Liver (tissue), 8 donors: ENCODE measurements at regions not wholly inside any gene's neighbourhood (a gene's known extent, or its start where the extent isn't known, plus 50 kb on each side); places are given as distances from the start of the nearest gene placed in this dataset.

Experiments used
- DNase-seq: peaks from one replicate; pipeline ENCODE4 v3.0.0-alpha.2; 2017; ENCODE audit warnings: low spot score
- H3K27ac ChIP-seq, 2 donors: one replicate each; pipeline ENCODE4 v1.7.0; 2013; ENCODE audit warnings: inconsistent platforms in 2 of 2, low read length in 2 of 2, control low read depth in 1 of 2, low read depth in 1 of 2, mild to moderate bottlenecking in 1 of 2
- H3K27me3 ChIP-seq, 4 donors: one replicate each; pipeline versions ENCODE4 v1.6.1 to v1.7.0; 2013; ENCODE audit warnings: low read length in 3 of 4, inconsistent platforms in 1 of 4, mild to moderate bottlenecking in 1 of 4, moderate library complexity in 1 of 4; ENCODE audit not compliant: control insufficient read depth in 4 of 4, insufficient read depth in 4 of 4
- H3K36me3 ChIP-seq, 4 donors: one replicate each; pipeline versions ENCODE4 v1.6.1 to v1.7.0; 2013; ENCODE audit warnings: low read length in 3 of 4, mild to moderate bottlenecking in 3 of 4, low read depth in 1 of 4, moderate library complexity in 1 of 4; ENCODE audit not compliant: control insufficient read depth in 4 of 4, insufficient read depth in 3 of 4
- H3K4me1 ChIP-seq, 4 donors: one replicate each; pipeline versions ENCODE4 v1.6.1 to v1.7.0; 2013; ENCODE audit warnings: low read length in 3 of 4, mild to moderate bottlenecking in 3 of 4, moderate library complexity in 1 of 4; ENCODE audit not compliant: control insufficient read depth in 4 of 4, insufficient read depth in 4 of 4
- H3K4me3 ChIP-seq, 3 donors: one replicate each; pipeline versions ENCODE4 v1.6.1 to v1.7.0; 2013; ENCODE audit warnings: low read length in 3 of 3, control low read depth in 1 of 3, low read depth in 1 of 3, mild to moderate bottlenecking in 1 of 3
- H3K9ac ChIP-seq, 2 donors: one replicate each; pipeline ENCODE4 v1.7.0; 2013; ENCODE audit warnings: low read length in 2 of 2, mild to moderate bottlenecking in 2 of 2, moderate library complexity in 2 of 2, control low read depth in 1 of 2, low read depth in 1 of 2
- H3K9me3 ChIP-seq, 4 donors: one replicate each; pipeline versions ENCODE4 v1.6.1 to v1.7.0; 2013; ENCODE audit warnings: low read length in 3 of 4; ENCODE audit not compliant: control insufficient read depth in 4 of 4
- EGR1 ChIP-seq, 2 donors: IDR thresholded peaks; 2 replicates each; pipeline ENCODE4 v1.6.1; 2016 to 2018; ENCODE audit warnings: antibody characterized with exemption in 2 of 2, low read depth in 2 of 2
- FOXA1 ChIP-seq: IDR thresholded peaks from 2 replicates; pipeline ENCODE4 v1.6.1; 2016; ENCODE audit warnings: antibody characterized with exemption
- FOXA2 ChIP-seq: IDR thresholded peaks from 2 replicates; pipeline ENCODE4 v1.6.1; 2016; ENCODE audit warnings: antibody characterized with exemption
- GABPA ChIP-seq, 2 donors: IDR thresholded peaks in 1 of 2; conservative IDR thresholded peaks in 1 of 2; 2 replicates each; pipeline ENCODE4 v1.6.1; 2016; ENCODE audit warnings: antibody characterized with exemption in 2 of 2, mild to moderate bottlenecking in 1 of 2, moderate library complexity in 1 of 2
- HNF4A ChIP-seq, 2 donors: conservative IDR thresholded peaks; 2 replicates each; pipeline ENCODE4 v1.6.1; 2016; ENCODE audit warnings: antibody characterized with exemption in 2 of 2, mild to moderate bottlenecking in 2 of 2
- HNF4G ChIP-seq: IDR thresholded peaks from 2 replicates; pipeline ENCODE4 v1.6.1; 2016; ENCODE audit warnings: antibody characterized with exemption
- JUND ChIP-seq, 2 donors: IDR thresholded peaks; 2 replicates each; pipeline ENCODE4 v1.6.1; 2016; ENCODE audit warnings: antibody characterized with exemption in 2 of 2
- NR2F2 ChIP-seq: IDR thresholded peaks from 2 replicates; pipeline ENCODE4 v1.6.1; 2016; ENCODE audit warnings: antibody characterized with exemption
- RAD21 ChIP-seq, 2 donors: IDR thresholded peaks; 2 replicates each; pipeline ENCODE4 v1.6.1; 2016; ENCODE audit warnings: antibody characterized with exemption in 2 of 2, mild to moderate bottlenecking in 2 of 2
- RXRA ChIP-seq, 2 donors: IDR thresholded peaks; 2 replicates each; pipeline ENCODE4 v1.6.1; 2017 to 2018; ENCODE audit warnings: antibody characterized with exemption in 2 of 2, mild to moderate bottlenecking in 1 of 2
- SP1 ChIP-seq: IDR thresholded peaks from 2 replicates; pipeline ENCODE4 v1.6.1; 2018; ENCODE audit warnings: antibody characterized with exemption, mild to moderate bottlenecking
- TAF1 ChIP-seq: conservative IDR thresholded peaks from 2 replicates; pipeline ENCODE4 v1.6.1; 2016; ENCODE audit warnings: antibody characterized with exemption, mild to moderate bottlenecking
- YY1 ChIP-seq: IDR thresholded peaks from 2 replicates; pipeline ENCODE4 v1.6.1; 2016; ENCODE audit warnings: antibody characterized with exemption, mild to moderate bottlenecking
- WGBS: extraction: QIAGEN DNeasy Blood & Tissue Kit; methylation state at CpG from one replicate; pipeline ENCODE4 v1.1.7; 2013; 5-methylcytosine and 5-hydroxymethylcytosine counted together
- TF ChIP-seq, protein P1 (sequence below): IDR thresholded peaks from 2 replicates; pipeline ENCODE4 v1.6.1; 2016; ENCODE audit warnings: antibody characterized with exemption, mild to moderate bottlenecking
- TF ChIP-seq, protein P2 (sequence below): fragments of 150-350 bp; IDR thresholded peaks from 2 replicates; pipeline ENCODE4 v1.5.1; 2017; ENCODE audit warnings: improper control_type of control experiment, low read depth, low read length; ENCODE audit not compliant: missing input control
- TF ChIP-seq, protein P3 (sequence below): IDR thresholded peaks from 2 replicates; pipeline ENCODE4 v1.6.1; 2016; ENCODE audit warnings: antibody characterized with exemption
- donor health status: healthy.
- donor health status: healthy.
- donor health status: healthy.
- donor health status: healthy.
- donor health status: healthy.

DNA sequence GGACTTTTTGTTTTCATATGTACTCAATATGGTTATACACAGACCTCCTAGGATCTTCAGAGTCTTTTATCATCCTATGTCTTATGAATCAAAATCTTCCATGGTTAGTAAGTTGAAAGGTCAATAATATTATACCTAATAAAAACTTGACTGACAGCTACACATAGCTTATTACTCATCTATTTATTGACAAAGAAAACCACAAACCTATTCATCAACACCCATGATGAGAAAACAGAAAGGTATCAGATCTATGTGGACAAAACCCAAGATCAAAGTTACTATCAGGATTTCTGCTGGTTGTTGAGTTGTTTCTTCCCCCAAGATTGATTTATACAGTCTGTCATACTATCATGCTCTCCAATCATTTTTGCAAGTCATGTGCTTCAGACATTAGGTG is 460.1 kb upstream of the MANEA start:
- no peak for DNase-seq
- Histone ChIP-seq H3K36me3 (no peaks in the 10 kb centered on the region), H3K27me3 (no peaks in the 10 kb centered on the region), H3K9ac (no peak overlapping the region), H3K4me3 (no peak overlapping the region), H3K4me1 (peaks cover 3 to 10% (median 7%) of the 10 kb centered on the region in 4 donors), H3K27ac (no peak overlapping the region), H3K9me3 (no peaks in the 10 kb centered on the region)
- TF ChIP-seq RAD21 (IDR thresholded peaks at IDR 0.05) (no peak), FOXA1 (no peak), SP1 (no peak), NR2F2 (no peak), FOXA2 (no peak), EGR1 (IDR thresholded peaks at IDR 0.05; ENCODE audit: low read depth in 2 of 2) (no peak)
- TF ChIP-seq, protein P1, sequence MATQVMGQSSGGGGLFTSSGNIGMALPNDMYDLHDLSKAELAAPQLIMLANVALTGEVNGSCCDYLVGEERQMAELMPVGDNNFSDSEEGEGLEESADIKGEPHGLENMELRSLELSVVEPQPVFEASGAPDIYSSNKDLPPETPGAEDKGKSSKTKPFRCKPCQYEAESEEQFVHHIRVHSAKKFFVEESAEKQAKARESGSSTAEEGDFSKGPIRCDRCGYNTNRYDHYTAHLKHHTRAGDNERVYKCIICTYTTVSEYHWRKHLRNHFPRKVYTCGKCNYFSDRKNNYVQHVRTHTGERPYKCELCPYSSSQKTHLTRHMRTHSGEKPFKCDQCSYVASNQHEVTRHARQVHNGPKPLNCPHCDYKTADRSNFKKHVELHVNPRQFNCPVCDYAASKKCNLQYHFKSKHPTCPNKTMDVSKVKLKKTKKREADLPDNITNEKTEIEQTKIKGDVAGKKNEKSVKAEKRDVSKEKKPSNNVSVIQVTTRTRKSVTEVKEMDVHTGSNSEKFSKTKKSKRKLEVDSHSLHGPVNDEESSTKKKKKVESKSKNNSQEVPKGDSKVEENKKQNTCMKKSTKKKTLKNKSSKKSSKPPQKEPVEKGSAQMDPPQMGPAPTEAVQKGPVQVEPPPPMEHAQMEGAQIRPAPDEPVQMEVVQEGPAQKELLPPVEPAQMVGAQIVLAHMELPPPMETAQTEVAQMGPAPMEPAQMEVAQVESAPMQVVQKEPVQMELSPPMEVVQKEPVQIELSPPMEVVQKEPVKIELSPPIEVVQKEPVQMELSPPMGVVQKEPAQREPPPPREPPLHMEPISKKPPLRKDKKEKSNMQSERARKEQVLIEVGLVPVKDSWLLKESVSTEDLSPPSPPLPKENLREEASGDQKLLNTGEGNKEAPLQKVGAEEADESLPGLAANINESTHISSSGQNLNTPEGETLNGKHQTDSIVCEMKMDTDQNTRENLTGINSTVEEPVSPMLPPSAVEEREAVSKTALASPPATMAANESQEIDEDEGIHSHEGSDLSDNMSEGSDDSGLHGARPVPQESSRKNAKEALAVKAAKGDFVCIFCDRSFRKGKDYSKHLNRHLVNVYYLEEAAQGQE, result no peak

DNA sequence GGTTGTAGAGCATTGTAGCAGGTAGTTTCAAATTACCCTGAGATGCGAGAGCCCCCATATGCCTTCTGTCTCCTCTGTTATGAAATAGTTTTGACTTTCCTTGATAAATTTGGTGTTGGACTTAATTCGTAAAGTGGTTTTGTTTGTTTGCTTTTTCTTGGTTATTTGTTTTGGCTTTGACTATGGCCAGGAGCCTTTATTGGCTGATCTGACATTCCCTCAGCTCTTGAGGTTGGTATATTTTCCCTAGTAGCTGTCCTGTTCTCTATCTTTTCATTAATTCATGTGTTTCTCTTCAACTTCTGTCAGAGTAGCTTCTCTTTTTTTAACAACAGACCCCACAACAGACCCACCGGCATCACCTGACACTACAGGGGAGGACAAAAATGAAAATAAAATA is 457.4 kb upstream of the MANEA start:
- WGBS, result 56% methylated on average over 3 of the region's 3 CpGs

More for the DNA sequence above, 457.4 kb upstream of the MANEA start:
- DNase-seq, result no peak
- no peak for TF ChIP-seq TAF1
- peak; percentile 33 for TF ChIP-seq FOXA2
- peak; percentile 26 for TF ChIP-seq SP1
- TF ChIP-seq RXRA (IDR thresholded peaks at IDR 0.05), result no peak
- TF ChIP-seq, protein P2, sequence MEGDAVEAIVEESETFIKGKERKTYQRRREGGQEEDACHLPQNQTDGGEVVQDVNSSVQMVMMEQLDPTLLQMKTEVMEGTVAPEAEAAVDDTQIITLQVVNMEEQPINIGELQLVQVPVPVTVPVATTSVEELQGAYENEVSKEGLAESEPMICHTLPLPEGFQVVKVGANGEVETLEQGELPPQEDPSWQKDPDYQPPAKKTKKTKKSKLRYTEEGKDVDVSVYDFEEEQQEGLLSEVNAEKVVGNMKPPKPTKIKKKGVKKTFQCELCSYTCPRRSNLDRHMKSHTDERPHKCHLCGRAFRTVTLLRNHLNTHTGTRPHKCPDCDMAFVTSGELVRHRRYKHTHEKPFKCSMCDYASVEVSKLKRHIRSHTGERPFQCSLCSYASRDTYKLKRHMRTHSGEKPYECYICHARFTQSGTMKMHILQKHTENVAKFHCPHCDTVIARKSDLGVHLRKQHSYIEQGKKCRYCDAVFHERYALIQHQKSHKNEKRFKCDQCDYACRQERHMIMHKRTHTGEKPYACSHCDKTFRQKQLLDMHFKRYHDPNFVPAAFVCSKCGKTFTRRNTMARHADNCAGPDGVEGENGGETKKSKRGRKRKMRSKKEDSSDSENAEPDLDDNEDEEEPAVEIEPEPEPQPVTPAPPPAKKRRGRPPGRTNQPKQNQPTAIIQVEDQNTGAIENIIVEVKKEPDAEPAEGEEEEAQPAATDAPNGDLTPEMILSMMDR, result no peak
- TF ChIP-seq, protein P1, result no peak
- no peak for TF ChIP-seq HNF4G
- peak in 1 of 2 donors; percentile 14 for TF ChIP-seq HNF4A (conservative IDR thresholded peaks at IDR 0.05)
- TF ChIP-seq GABPA (IDR thresholded peaks at IDR 0.05 in 1 of 2, conservative IDR thresholded peaks at IDR 0.05 in 1 of 2), result no peak
- TF ChIP-seq JUND (IDR thresholded peaks at IDR 0.05), result no peak
- no peak for TF ChIP-seq YY1
- no peak for TF ChIP-seq RAD21 (IDR thresholded peaks at IDR 0.05)
- TF ChIP-seq, protein P3, sequence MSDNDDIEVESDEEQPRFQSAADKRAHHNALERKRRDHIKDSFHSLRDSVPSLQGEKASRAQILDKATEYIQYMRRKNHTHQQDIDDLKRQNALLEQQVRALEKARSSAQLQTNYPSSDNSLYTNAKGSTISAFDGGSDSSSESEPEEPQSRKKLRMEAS, result no peak
- no peak overlapping the region for H3K4me3 ChIP-seq
- H3K36me3 ChIP-seq, result no peaks in the 10 kb centered on the region
- no peak overlapping the region for H3K9ac ChIP-seq
- H3K27ac ChIP-seq, result no peak overlapping the region
- no peaks in the 10 kb centered on the region for H3K27me3 ChIP-seq
- H3K9me3 ChIP-seq, result no peaks in the 10 kb centered on the region
- H3K4me1 ChIP-seq, result peaks cover 3 to 10% (median 7%) of the 10 kb centered on the region in 4 donors
